ENCODE measurements at regions not wholly inside any gene's neighbourhood (a gene's known extent, or its start where the extent isn't known, plus 50 kb on each side); places are given as distances from the start of the nearest gene placed in this dataset.

DNA sequence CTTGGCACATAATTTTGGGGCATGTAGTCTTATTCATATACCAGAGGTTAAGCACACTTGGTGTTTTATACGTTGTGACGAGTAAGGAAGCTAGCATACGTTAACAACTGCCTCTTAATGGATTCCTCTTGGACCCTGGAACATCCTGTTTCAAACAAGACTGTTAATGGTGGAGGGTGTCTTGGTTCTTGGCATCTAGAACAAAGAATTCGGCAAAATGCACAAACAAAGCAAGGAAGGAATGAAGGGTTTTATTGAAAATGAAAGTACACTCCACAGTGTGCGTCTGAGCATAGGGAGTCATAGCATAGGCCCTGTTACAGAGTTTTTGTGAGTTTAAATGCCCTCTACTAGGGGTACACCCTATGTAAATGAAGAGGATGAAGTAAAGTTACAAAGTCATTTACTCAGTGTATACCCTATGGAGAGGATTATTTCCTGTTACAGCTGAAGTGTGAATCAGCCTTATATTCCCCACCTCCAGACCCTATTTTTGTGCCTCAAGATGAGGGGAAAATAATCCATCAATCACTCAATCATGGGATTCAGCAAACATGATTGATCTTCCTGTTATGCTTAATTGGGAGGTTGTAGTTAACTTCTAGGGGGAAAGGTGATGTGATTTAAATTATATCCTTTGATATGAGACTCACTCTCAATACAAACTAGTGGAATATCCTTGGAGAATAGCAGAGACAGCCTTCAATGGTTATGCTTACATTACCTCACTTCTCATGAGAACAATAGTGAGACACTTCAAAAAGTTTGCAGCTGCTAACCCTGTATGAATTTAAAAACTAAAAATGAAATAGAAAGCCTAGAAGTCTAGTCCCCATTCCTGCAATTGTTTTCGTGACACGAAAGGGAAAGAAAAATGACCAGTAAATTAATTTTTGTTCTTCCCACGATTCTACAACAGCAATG, 84.9 kb upstream of the MYO10 start (continued):
- TF ChIP-seq, protein P1, sequence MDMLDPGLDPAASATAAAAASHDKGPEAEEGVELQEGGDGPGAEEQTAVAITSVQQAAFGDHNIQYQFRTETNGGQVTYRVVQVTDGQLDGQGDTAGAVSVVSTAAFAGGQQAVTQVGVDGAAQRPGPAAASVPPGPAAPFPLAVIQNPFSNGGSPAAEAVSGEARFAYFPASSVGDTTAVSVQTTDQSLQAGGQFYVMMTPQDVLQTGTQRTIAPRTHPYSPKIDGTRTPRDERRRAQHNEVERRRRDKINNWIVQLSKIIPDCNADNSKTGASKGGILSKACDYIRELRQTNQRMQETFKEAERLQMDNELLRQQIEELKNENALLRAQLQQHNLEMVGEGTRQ (IDR thresholded peaks at IDR 0.05; ENCODE audit: low read length): no peak
- TF ChIP-seq SP2 (IDR thresholded peaks at IDR 0.05; ENCODE audit: low read length): no peak
- TF ChIP-seq CBX5 (IDR thresholded peaks at IDR 0.05; ENCODE audit: low read depth, low read length): no peak
- no peak for TF ChIP-seq SUZ12 (IDR thresholded peaks at IDR 0.05; ENCODE audit: low read length)
- no peak for TF ChIP-seq EP300 (IDR thresholded peaks at IDR 0.05; ENCODE audit: borderline replicate concordance in 1 of 2, low read depth in 2 of 2, low read length in 2 of 2)
- no peak for TF ChIP-seq EZH2 (IDR thresholded peaks at IDR 0.05; ENCODE audit: low read depth, low read length, severe bottlenecking)
- TF ChIP-seq KDM4A (IDR thresholded peaks at IDR 0.05; ENCODE audit: low read depth, low read length, severe bottlenecking): no peak

All from H1 (cell line).